H1 (cell line): ENCODE measurements at regions not wholly inside any gene's neighbourhood (a gene's known extent, or its start where the extent isn't known, plus 50 kb on each side); places are given as distances from the start of the nearest gene placed in this dataset.

Experiments used
- CTCF ChIA-PET: fragments of 300-600 bp; sonication (Branson Sonifier 250); formaldehyde crosslinking; loops from one replicate; lab custom pipeline; 2021; ENCODE audit not compliant: partially characterized antibody; lab: Charles Lee
- POLR2A ChIA-PET: fragments of 300-600 bp; sonication (Branson Sonifier 250); formaldehyde crosslinking; loops from one replicate; lab custom pipeline; 2021; ENCODE audit warnings: inconsistent platforms; ENCODE audit not compliant: partially characterized antibody; lab: Charles Lee
- DNase-seq, 2 experiments: peaks; one replicate each; pipeline versions ENCODE4 v3.0.0 to v3.0.0-alpha.2; 2010 to 2022; ENCODE audit warnings: low spot score in 2 of 2, low read depth in 1 of 2, mixed read lengths in 1 of 2
- FAIRE-seq: peaks from 2 replicates; lab custom pipeline; 2011; peaks lifted over from hg19 to GRCh38; lab: Jason Lieb, UNC
- H2AFZ ChIP-seq: 2 replicates; pipeline ENCODE4 v1.8.1; 2012; ENCODE audit warnings: low read length, inconsistent platforms
- H2AK5ac ChIP-seq: 2 replicates; pipeline ENCODE4 v1.6.1; 2013; ENCODE audit warnings: low read depth, low read length
- H2BK120ac ChIP-seq: replicated peaks from 2 replicates; pipeline ENCODE3; 2013; ENCODE audit warnings: low read depth, low read length, inconsistent platforms
- H2BK12ac ChIP-seq: 2 replicates; pipeline ENCODE4 v1.6.1; 2013; ENCODE audit warnings: low read depth, low read length
- H2BK15ac ChIP-seq: 2 replicates; pipeline ENCODE4 v1.6.1; 2013; ENCODE audit warnings: low read length
- H2BK20ac ChIP-seq: 2 replicates; pipeline ENCODE4 v1.6.1; 2013; ENCODE audit warnings: low read length
- H2BK5ac ChIP-seq: 2 replicates; pipeline ENCODE4 v1.6.1; 2013; ENCODE audit warnings: low read depth, low read length
- H3K14ac ChIP-seq: 2 replicates; pipeline ENCODE4 v1.6.1; 2013; ENCODE audit warnings: inconsistent platforms; ENCODE audit not compliant: insufficient read length
- H3K18ac ChIP-seq: 2 replicates; pipeline ENCODE4 v1.6.1; 2013; ENCODE audit warnings: low read length; ENCODE audit errors: extremely low read depth
- H3K23ac ChIP-seq: 2 replicates; pipeline ENCODE4 v1.6.1; 2013; ENCODE audit warnings: inconsistent platforms; ENCODE audit not compliant: insufficient read length
- H3K23me2 ChIP-seq: 2 replicates; pipeline ENCODE4 v1.6.1; 2013; ENCODE audit warnings: low read depth, low read length
- H3K27ac ChIP-seq: 2 replicates; pipeline ENCODE4 v1.6.1; 2011; ENCODE audit warnings: low read depth, low read length, inconsistent platforms
- H3K27me3 ChIP-seq, 4 experiments: replicated peaks in 1 of 4; 1 replicate in 1 of 4; 2 replicates in 3 of 4; pipeline versions ENCODE4 v1.6.1 to v1.8.1; 2011 to 2013; ENCODE audit warnings: low read length in 3 of 4, mild to moderate bottlenecking in 3 of 4, inconsistent platforms in 2 of 4, mixed read lengths in 2 of 4, moderate library complexity in 1 of 4; ENCODE audit not compliant: control insufficient read depth in 3 of 4, insufficient read depth in 3 of 4; ENCODE audit errors: extremely low read depth in 1 of 4
- H3K36me3 ChIP-seq, 4 experiments: 2 replicates each; pipeline versions ENCODE4 v1.6.1 to v1.8.1; 2011 to 2013; ENCODE audit warnings: mild to moderate bottlenecking in 4 of 4, low read length in 3 of 4, moderate library complexity in 2 of 4, control low read depth in 1 of 4, inconsistent platforms in 1 of 4; ENCODE audit not compliant: insufficient read depth in 4 of 4, control insufficient read depth in 2 of 4
- H3K4ac ChIP-seq: replicated peaks from 2 replicates; pipeline ENCODE3; 2013; ENCODE audit warnings: low read length, low read depth, mixed read lengths, inconsistent platforms; ENCODE audit not compliant: insufficient read length
- H3K4me1 ChIP-seq, 4 experiments: replicated peaks in 1 of 4; 1 replicate in 1 of 4; 2 replicates in 3 of 4; pipeline versions ENCODE4 v1.6.1 to v1.8.1; 2011 to 2013; ENCODE audit warnings: low read length in 3 of 4, inconsistent platforms in 2 of 4, mixed read lengths in 1 of 4; ENCODE audit not compliant: insufficient read depth in 4 of 4, control insufficient read depth in 3 of 4
- H3K4me2 ChIP-seq, 2 experiments: 2 replicates each; pipeline versions ENCODE4 v1.6.1 to v1.8.1; 2011 to 2013; ENCODE audit warnings: low read depth in 2 of 2, low read length in 2 of 2, control low read depth in 1 of 2, inconsistent platforms in 1 of 2, mild to moderate bottlenecking in 1 of 2; ENCODE audit not compliant: insufficient read depth in 1 of 2
- H3K4me3 ChIP-seq, 4 experiments: fragments of 200-600, 300-600 bp in 1 of 4; sonication (generic), shearing (Covaris generic), sonication (Bioruptor Twin) in 1 of 4; 2 replicates each; pipeline versions ENCODE4 v1.5.1 to v1.8.1; 2011 to 2016; ENCODE audit warnings: low read length in 4 of 4, low read depth in 3 of 4, control low read depth in 2 of 4, inconsistent platforms in 2 of 4, mild to moderate bottlenecking in 2 of 4, mixed read lengths in 1 of 4, moderate library complexity in 1 of 4; ENCODE audit not compliant: insufficient read depth in 2 of 4; ENCODE audit errors: extremely low read depth in 1 of 4
- H3K56ac ChIP-seq: replicated peaks from 2 replicates; pipeline ENCODE3; 2013; ENCODE audit warnings: low read depth, mild to moderate bottlenecking, mixed read lengths, low read length, inconsistent platforms; ENCODE audit not compliant: insufficient read length
- H3K79me1 ChIP-seq: 2 replicates; pipeline ENCODE4 v1.6.1; 2013; ENCODE audit warnings: low read depth, low read length, control low read depth
- H3K79me2 ChIP-seq, 2 experiments: 2 replicates each; pipeline versions ENCODE4 v1.6.1 to v1.8.1; 2012 to 2013; ENCODE audit warnings: low read length in 2 of 2, mild to moderate bottlenecking in 2 of 2, inconsistent platforms in 1 of 2; ENCODE audit not compliant: insufficient read depth in 2 of 2, control insufficient read depth in 1 of 2
- H3K9ac ChIP-seq, 4 experiments: replicated peaks in 1 of 4; 1 replicate in 1 of 4; 2 replicates in 3 of 4; pipeline versions ENCODE4 v1.6.1 to v1.8.1; 2011 to 2013; ENCODE audit warnings: low read depth in 3 of 4, low read length in 3 of 4, control low read depth in 2 of 4, mild to moderate bottlenecking in 2 of 4, moderate library complexity in 2 of 4, inconsistent platforms in 1 of 4; ENCODE audit errors: extremely low read depth in 1 of 4
- H3K9me3 ChIP-seq, 2 experiments: 2 replicates each; pipeline versions ENCODE4 v1.6.1 to v1.8.1; 2012 to 2013; ENCODE audit warnings: mild to moderate bottlenecking in 2 of 2, moderate library complexity in 2 of 2, control low read depth in 1 of 2, inconsistent platforms in 1 of 2, low read depth in 1 of 2, low read length in 1 of 2, mixed read lengths in 1 of 2; ENCODE audit not compliant: insufficient read depth in 2 of 2
- H4K20me1 ChIP-seq, 2 experiments: replicated peaks in 1 of 2; 2 replicates each; pipeline versions ENCODE3 to v1.8.1; 2011 to 2013; ENCODE audit warnings: inconsistent platforms in 2 of 2, low read length in 2 of 2, mild to moderate bottlenecking in 1 of 2; ENCODE audit not compliant: insufficient read depth in 2 of 2, control insufficient read depth in 1 of 2
- H4K5ac ChIP-seq: 2 replicates; pipeline ENCODE4 v1.6.1; 2013; ENCODE audit warnings: low read length, low read depth, mixed read lengths, inconsistent platforms; ENCODE audit not compliant: insufficient read length
- H4K8ac ChIP-seq: 2 replicates; pipeline ENCODE4 v1.8.0; 2013; ENCODE audit warnings: mild to moderate bottlenecking, moderate library complexity, low read length, inconsistent platforms; ENCODE audit not compliant: insufficient read depth; ENCODE audit errors: extremely low read depth
- H4K91ac ChIP-seq: replicated peaks from 2 replicates; pipeline ENCODE3; 2013; ENCODE audit warnings: low read length, mixed read lengths, inconsistent platforms; ENCODE audit not compliant: insufficient read length
- CBX8 ChIP-seq: fragments of 300-800, 300-1000 bp; sonication (generic); IDR thresholded peaks from 2 replicates; pipeline ENCODE4 v1.7.1; 2016; ENCODE audit warnings: low read depth, low read length, borderline replicate concordance
- ZNF274 ChIP-seq: IDR thresholded peaks from 2 replicates; pipeline ENCODE4 v1.7.0; 2012; ENCODE audit warnings: low read length, borderline replicate concordance; ENCODE audit errors: extremely low read depth
- WGBS, 2 experiments: shearing (Covaris generic) in 1 of 2; methylation state at CpG; one replicate each; pipeline versions ENCODE4 v1.1.6 to v1.1.7; 2013 to 2015; ENCODE audit warnings: low lambda C conversion rate in 2 of 2, mixed read lengths in 2 of 2, inconsistent platforms in 1 of 2, low coverage in 1 of 2, missing lambda C conversion rate in 1 of 2; ENCODE audit not compliant: insufficient replicate concordance in 2 of 2, insufficient coverage in 1 of 2, insufficient read length in 1 of 2; ENCODE audit errors: extremely low coverage in 1 of 2, missing lambda C conversion rate in 1 of 2; 5-methylcytosine and 5-hydroxymethylcytosine counted together

- no peaks in the 10 kb centered on the region for H3K36me3 ChIP-seq
- H3K4me2 ChIP-seq, result no peak overlapping the region
- no peak overlapping the region for H3K27ac ChIP-seq
- H3K4me1 ChIP-seq, result peaks cover 0 to 7% (median 4%) of the 10 kb centered on the region in 4 experiments; a peak in 3 of 7 replicates
- no peak overlapping the region for H4K5ac ChIP-seq
- no peak overlapping the region for H2BK20ac ChIP-seq
- H3K4ac ChIP-seq, result no peak overlapping the region
- no peak overlapping the region for H3K9ac ChIP-seq
- H2BK12ac ChIP-seq, result no peak overlapping the region
- no peaks in the 10 kb centered on the region for H3K79me2 ChIP-seq
- no peak overlapping the region for H3K23ac ChIP-seq
- no peaks in the 10 kb centered on the region for H3K79me1 ChIP-seq
- no peak overlapping the region for H3K18ac ChIP-seq
- no peaks in the 10 kb centered on the region for H3K9me3 ChIP-seq
- H2BK5ac ChIP-seq, result no peak overlapping the region
- no peak for DNase-seq
- H3K14ac ChIP-seq, result no peak overlapping the region
- TF ChIP-seq CBX8 (no peak), ZNF274 (no peak)
- TF ChIP-seq, all 59 proteins: peak for 0
- FAIRE-seq, result no peak
- ChIA-PET CTCF (interaction anchor here (1.2 to 1.4 kb wide), 2 partner anchors 10 to 36 kb away, joined by 3 read pairs; no protein-coding TSS in a partner anchor), POLR2A (no interaction called here)
- no peak overlapping the region for H2AFZ ChIP-seq
- H3K27me3 ChIP-seq, result no peaks in the 10 kb centered on the region
- no peak overlapping the region for H4K91ac ChIP-seq
- H2AK5ac ChIP-seq, result no peak overlapping the region
- no peak overlapping the region for H3K4me3 ChIP-seq
- peak overlapping the region; percentile 39; the same call in 1 of the 2 replicates for H4K8ac ChIP-seq
- no peak overlapping the region for H2BK120ac ChIP-seq
- WGBS, 2 experiments, result 87% methylated on average over 15 of the region's 15 CpGs; no CpG with 5 or more reads in 1 of the 2 experiments
- H3K56ac ChIP-seq, result no peak overlapping the region
- peaks cover 2% of the 10 kb centered on the region; the same call in 1 of the 2 replicates for H3K23me2 ChIP-seq
- H2BK15ac ChIP-seq, result no peak overlapping the region
- H4K20me1 ChIP-seq, result no peaks in the 10 kb centered on the region
These were observed 206.8 kb downstream of the NUAK1 start for GRCh38 chr12:105931762-105932570.
